ENCODE measurements at regions not wholly inside any gene's neighbourhood (a gene's known extent, or its start where the extent isn't known, plus 50 kb on each side); places are given as distances from the start of the nearest gene placed in this dataset.

DNA sequence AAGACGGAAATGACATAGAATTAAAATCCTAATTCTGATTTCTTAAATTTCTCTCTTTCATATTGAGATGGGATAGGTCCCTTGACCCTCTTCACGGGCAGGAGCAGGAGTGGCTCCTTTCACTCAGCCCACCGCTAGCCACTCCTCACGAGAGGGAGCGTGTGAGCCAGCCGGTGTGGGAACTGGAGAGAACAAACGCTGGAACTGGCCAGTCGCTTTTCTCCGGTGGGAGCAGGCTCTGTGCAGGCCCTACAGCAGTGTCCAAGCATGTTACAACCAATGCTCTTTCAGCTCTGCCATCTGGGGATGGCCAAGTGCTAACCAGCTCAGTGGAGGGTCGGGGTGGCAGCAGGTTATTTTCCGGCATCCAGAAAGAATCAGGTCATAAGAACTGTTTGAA lies 815.5 kb upstream of the ADGRL4 start:
- TF ChIP-seq EZH2 (IDR thresholded peaks at IDR 0.05; ENCODE audit: insufficient read depth, poor library complexity, severe bottlenecking) (no peak), EZH2phosphoT487 (IDR thresholded peaks at IDR 0.05; ENCODE audit: insufficient read depth, low read depth) (no peak)

Measured in GM23248 (cell line).